Gastrocnemius medialis (tissue), 4 donors: ENCODE measurements at regions not wholly inside any gene's neighbourhood (a gene's known extent, or its start where the extent isn't known, plus 50 kb on each side); places are given as distances from the start of the nearest gene placed in this dataset.

ENCODE experiments used
- ATAC-seq, 2 donors: fragments of 150-250 bp; one replicate each; pipeline ENCODE4 v1.9.1; 2016
- DNase-seq, 2 donors: peaks; one replicate each; pipeline ENCODE4 v3.0.0-alpha.2; 2019
- H3K27ac ChIP-seq, 4 donors: fragments of 200-600 bp; sonication (generic); 1 replicate in 1 of 4; 2 replicates in 3 of 4; pipeline ENCODE4 v1.5.1; 2016 to 2018; ENCODE audit warnings: mild to moderate bottlenecking in 2 of 4, moderate library complexity in 1 of 4
- H3K27me3 ChIP-seq, 3 donors: fragments of 200-600 bp; sonication (generic) in 2 of 3; 1 replicate in 1 of 3; 2 replicates in 2 of 3; pipeline versions ENCODE4 v1.5.1 to v1.6.0; 2016 to 2019; ENCODE audit warnings: mild to moderate bottlenecking in 1 of 3, moderate library complexity in 1 of 3
- H3K36me3 ChIP-seq, 2 donors: fragments of 200-600 bp; sonication (generic) in 1 of 2; one replicate each; pipeline ENCODE4 v1.5.1; 2017 to 2018
- H3K4me1 ChIP-seq, 2 donors: fragments of 200-600 bp; sonication (generic) in 1 of 2; one replicate each; pipeline ENCODE4 v1.5.1; 2016 to 2017; ENCODE audit warnings: mild to moderate bottlenecking in 2 of 2
- H3K4me3 ChIP-seq, 4 donors: fragments of 200-600 bp; sonication (generic) in 3 of 4; 1 replicate in 1 of 4; 2 replicates in 3 of 4; pipeline ENCODE4 v1.5.1; 2016 to 2019; ENCODE audit warnings: mild to moderate bottlenecking in 2 of 4
- H3K9me3 ChIP-seq, 3 donors: fragments of 200-600 bp; sonication (generic) in 2 of 3; 1 replicate in 1 of 3; 2 replicates in 2 of 3; pipeline ENCODE4 v1.5.1; 2016 to 2019
- POLR2A ChIP-seq, 2 donors: fragments of 450-650 bp; IDR thresholded peaks; one replicate each; pipeline ENCODE4 v1.6.1; 2017; ENCODE audit warnings: antibody characterized with exemption in 2 of 2, mild to moderate bottlenecking in 2 of 2, moderate library complexity in 2 of 2
- in situ Hi-C, 4 donors: fragments of 200-750 bp; cut with MboI; loops; one replicate each; pipeline versions ENCODE4 v1.15.0 to v1.8.0; 2017; ENCODE audit warnings: low sequenced_read_pairs in 4 of 4
- intact Hi-C: fragments of 100-400 bp; cut with DNase I; formaldehyde crosslinking; loops from one replicate; pipeline ENCODE4 v1.15.1; 2023; ENCODE audit warnings: low total_unique reads
- TF ChIP-seq, protein P1 (sequence below), 5 experiments: fragments of 450-650 bp in 3 of 5; fragments of 200-600 bp in 2 of 5; sonication (generic) in 2 of 5; IDR thresholded peaks in 4 of 5; conservative IDR thresholded peaks in 1 of 5; 1 replicate in 4 of 5; 2 replicates in 1 of 5; pipeline ENCODE4 v1.5.1; 2016 to 2019; ENCODE audit warnings: antibody characterized with exemption in 5 of 5, mild to moderate bottlenecking in 3 of 5, moderate library complexity in 3 of 5

- TF ChIP-seq POLR2A (IDR thresholded peaks at IDR 0.05) = no peak
- TF ChIP-seq, protein P1, sequence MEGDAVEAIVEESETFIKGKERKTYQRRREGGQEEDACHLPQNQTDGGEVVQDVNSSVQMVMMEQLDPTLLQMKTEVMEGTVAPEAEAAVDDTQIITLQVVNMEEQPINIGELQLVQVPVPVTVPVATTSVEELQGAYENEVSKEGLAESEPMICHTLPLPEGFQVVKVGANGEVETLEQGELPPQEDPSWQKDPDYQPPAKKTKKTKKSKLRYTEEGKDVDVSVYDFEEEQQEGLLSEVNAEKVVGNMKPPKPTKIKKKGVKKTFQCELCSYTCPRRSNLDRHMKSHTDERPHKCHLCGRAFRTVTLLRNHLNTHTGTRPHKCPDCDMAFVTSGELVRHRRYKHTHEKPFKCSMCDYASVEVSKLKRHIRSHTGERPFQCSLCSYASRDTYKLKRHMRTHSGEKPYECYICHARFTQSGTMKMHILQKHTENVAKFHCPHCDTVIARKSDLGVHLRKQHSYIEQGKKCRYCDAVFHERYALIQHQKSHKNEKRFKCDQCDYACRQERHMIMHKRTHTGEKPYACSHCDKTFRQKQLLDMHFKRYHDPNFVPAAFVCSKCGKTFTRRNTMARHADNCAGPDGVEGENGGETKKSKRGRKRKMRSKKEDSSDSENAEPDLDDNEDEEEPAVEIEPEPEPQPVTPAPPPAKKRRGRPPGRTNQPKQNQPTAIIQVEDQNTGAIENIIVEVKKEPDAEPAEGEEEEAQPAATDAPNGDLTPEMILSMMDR (IDR thresholded peaks at IDR 0.05 in 4 of 5, conservative IDR thresholded peaks at IDR 0.05 in 1 of 5) = no peak
- in situ Hi-C loops (no loop called here), intact Hi-C loops (no loop called here)
- ATAC-seq = no peak
- Histone ChIP-seq H3K27me3 (no peaks in the 10 kb centered on the region), H3K27ac (no peak overlapping the region), H3K9me3 (no peaks in the 10 kb centered on the region), H3K36me3 (no peaks in the 10 kb centered on the region), H3K4me1 (no peaks in the 10 kb centered on the region), H3K4me3 (no peak overlapping the region)
- DNase-seq = no peak
Measured at GRCh38 chr1:37332126-37332525, 142.3 kb upstream of the ZC3H12A start.

- Histone ChIP-seq H3K9me3 (no peaks in the 10 kb centered on the region), H3K4me3 (no peak overlapping the region), H3K36me3 (no peaks in the 10 kb centered on the region), H3K27ac (no peak overlapping the region), H3K27me3 (peaks cover 0 to 3% (median 0%) of the 10 kb centered on the region in 3 donors), H3K4me1 (no peaks in the 10 kb centered on the region)
- DNase-seq = no peak
- no peak for ATAC-seq
- TF ChIP-seq, protein P1 (IDR thresholded peaks at IDR 0.05 in 4 of 5, conservative IDR thresholded peaks at IDR 0.05 in 1 of 5) = no peak
- no peak for TF ChIP-seq POLR2A (IDR thresholded peaks at IDR 0.05)
- in situ Hi-C loops (no loop called here), intact Hi-C loops (no loop called here)
Measured at GRCh38 chr1:37338658-37339057, 135.7 kb upstream of the ZC3H12A start.

GRCh38 chr1:37342736-37343135, 131.6 kb upstream of the ZC3H12A start:
- Histone ChIP-seq H3K9me3 (no peaks in the 10 kb centered on the region), H3K36me3 (no peaks in the 10 kb centered on the region), H3K4me3 (no peak overlapping the region), H3K27me3 (peaks cover 0 to 3% (median 0%) of the 10 kb centered on the region in 3 donors), H3K27ac (no peak overlapping the region), H3K4me1 (no peaks in the 10 kb centered on the region)
- ATAC-seq (no peak), DNase-seq (no peak)
- intact Hi-C loops = no loop called here
- TF ChIP-seq, protein P1 (IDR thresholded peaks at IDR 0.05 in 4 of 5, conservative IDR thresholded peaks at IDR 0.05 in 1 of 5) = no peak
- no peak for TF ChIP-seq POLR2A (IDR thresholded peaks at IDR 0.05)
- in situ Hi-C loops = no loop called here

DNA sequence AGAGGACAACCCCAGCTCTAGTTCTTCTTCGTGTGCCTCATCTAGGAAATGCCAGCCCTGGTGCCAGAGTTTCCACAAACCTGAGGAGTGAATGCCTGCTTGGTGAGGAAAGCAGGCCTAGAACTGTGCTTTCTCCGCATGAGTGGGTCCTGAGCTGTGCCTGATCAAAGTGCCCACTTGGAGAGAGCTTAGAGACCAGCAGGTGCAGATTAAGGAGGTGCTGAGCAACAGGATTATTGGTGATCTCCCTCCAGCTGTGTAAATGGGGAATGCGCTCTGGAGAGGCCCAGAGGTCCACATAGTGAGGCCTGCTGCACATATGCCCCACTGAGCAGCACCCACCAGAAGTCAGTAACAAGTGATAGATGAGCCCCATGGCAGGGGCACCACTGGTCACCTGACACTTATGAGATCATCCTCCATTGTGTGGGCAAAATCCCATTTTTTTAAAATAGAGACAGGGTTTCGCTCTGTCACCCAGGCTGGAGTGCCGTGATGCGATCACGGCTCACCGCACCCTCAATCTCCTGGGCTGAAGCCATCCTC, 127.2 kb upstream of the ZC3H12A start:
- DNase-seq = no peak
- no peak for ATAC-seq
- intact Hi-C loops (no loop called here), in situ Hi-C loops (no loop called here)
- no peak for TF ChIP-seq POLR2A (IDR thresholded peaks at IDR 0.05)
- TF ChIP-seq, protein P1 (IDR thresholded peaks at IDR 0.05 in 4 of 5, conservative IDR thresholded peaks at IDR 0.05 in 1 of 5) = no peak
- Histone ChIP-seq H3K27ac (no peak overlapping the region), H3K4me1 (no peaks in the 10 kb centered on the region), H3K4me3 (no peak overlapping the region), H3K9me3 (no peaks in the 10 kb centered on the region), H3K27me3 (no peaks in the 10 kb centered on the region), H3K36me3 (no peaks in the 10 kb centered on the region)

- Histone ChIP-seq H3K4me3 (no peak overlapping the region), H3K27me3 (peaks cover 0 to 5% (median 3%) of the 10 kb centered on the region in 3 donors), H3K27ac (no peak overlapping the region), H3K4me1 (no peaks in the 10 kb centered on the region), H3K36me3 (no peaks in the 10 kb centered on the region), H3K9me3 (no peaks in the 10 kb centered on the region)
- ATAC-seq (no peak), DNase-seq (no peak)
- in situ Hi-C loops (no loop called here), intact Hi-C loops (no loop called here)
- TF ChIP-seq, protein P1 (IDR thresholded peaks at IDR 0.05 in 4 of 5, conservative IDR thresholded peaks at IDR 0.05 in 1 of 5) = no peak
- TF ChIP-seq POLR2A (IDR thresholded peaks at IDR 0.05) = no peak
Measured at GRCh38 chr1:37353871-37354270, 120.5 kb upstream of the ZC3H12A start.
